H9 (cell line): ENCODE measurements at regions not wholly inside any gene's neighbourhood (a gene's known extent, or its start where the extent isn't known, plus 50 kb on each side); places are given as distances from the start of the nearest gene placed in this dataset.

Experiments
- DNase-seq: peaks from one replicate; pipeline ENCODE4 v3.0.0-alpha.2; 2017
- H2AFZ ChIP-seq: one replicate; pipeline ENCODE4 v1.6.1; 2013; ENCODE audit warnings: mild to moderate bottlenecking, low read length, control low read depth, moderate library complexity
- H2AK5ac ChIP-seq: 2 replicates; pipeline ENCODE4 v1.6.1; 2013; ENCODE audit warnings: low read length, control low read depth, mixed read lengths; ENCODE audit not compliant: insufficient read length
- H2BK120ac ChIP-seq: one replicate; pipeline ENCODE4 v1.6.1; 2013; ENCODE audit warnings: low read depth, mild to moderate bottlenecking, low read length, control low read depth, inconsistent platforms; ENCODE audit not compliant: poor library complexity, severe bottlenecking
- H2BK12ac ChIP-seq: 2 replicates; pipeline ENCODE4 v1.6.1; 2013; ENCODE audit warnings: low read length, control low read depth, mixed read lengths, low read depth; ENCODE audit not compliant: insufficient read length
- H2BK15ac ChIP-seq: 2 replicates; pipeline ENCODE4 v1.6.1; 2013; ENCODE audit warnings: low read depth, low read length, control low read depth
- H2BK20ac ChIP-seq: one replicate; pipeline ENCODE4 v1.6.1; 2013; ENCODE audit warnings: low read depth, mild to moderate bottlenecking, low read length, control low read depth, inconsistent platforms; ENCODE audit not compliant: poor library complexity, severe bottlenecking
- H2BK5ac ChIP-seq: 2 replicates; pipeline ENCODE4 v1.6.1; 2013; ENCODE audit warnings: low read length, control low read depth, mixed read lengths; ENCODE audit not compliant: insufficient read length
- H3K14ac ChIP-seq: 2 replicates; pipeline ENCODE4 v1.6.1; 2013; ENCODE audit warnings: low read length, control low read depth; ENCODE audit not compliant: insufficient read depth
- H3K18ac ChIP-seq: 2 replicates; pipeline ENCODE4 v1.6.1; 2013; ENCODE audit warnings: low read depth, mild to moderate bottlenecking, mixed read lengths, low read length, control low read depth; ENCODE audit not compliant: insufficient read length
- H3K23ac ChIP-seq: 2 replicates; pipeline ENCODE4 v1.6.1; 2013; ENCODE audit warnings: low read length, control low read depth, mixed read lengths, low read depth; ENCODE audit not compliant: insufficient read length
- H3K23me2 ChIP-seq: 2 replicates; pipeline ENCODE4 v1.6.1; 2013; ENCODE audit warnings: low read depth, mild to moderate bottlenecking, mixed read lengths, low read length, control low read depth; ENCODE audit not compliant: insufficient read length, poor library complexity, severe bottlenecking
- H3K27ac ChIP-seq: 2 replicates; pipeline ENCODE4 v1.5.1; 2013; ENCODE audit warnings: low read length, control low read depth, mixed read lengths, low read depth; ENCODE audit not compliant: insufficient read length
- H3K27me3 ChIP-seq: 2 replicates; pipeline ENCODE4 v1.6.1; 2013; ENCODE audit warnings: low read length, control low read depth, inconsistent platforms; ENCODE audit not compliant: insufficient read depth
- H3K4ac ChIP-seq: 2 replicates; pipeline ENCODE4 v1.6.1; 2013; ENCODE audit warnings: low read depth, mild to moderate bottlenecking, control low read depth, inconsistent platforms, low read length, moderate library complexity
- H3K4me1 ChIP-seq: 2 replicates; pipeline ENCODE4 v1.6.1; 2013; ENCODE audit warnings: low read length, control low read depth, inconsistent platforms; ENCODE audit not compliant: insufficient read depth
- H3K4me2 ChIP-seq: 2 replicates; pipeline ENCODE4 v1.6.1; 2013; ENCODE audit warnings: low read length, control low read depth, mixed read lengths; ENCODE audit not compliant: insufficient read length, insufficient read depth
- H3K56ac ChIP-seq: 2 replicates; pipeline ENCODE4 v1.6.1; 2013; ENCODE audit warnings: low read depth, mild to moderate bottlenecking, mixed read lengths, low read length, control low read depth; ENCODE audit not compliant: insufficient read length
- H3K79me1 ChIP-seq: 2 replicates; pipeline ENCODE4 v1.6.1; 2013; ENCODE audit warnings: low read depth, mild to moderate bottlenecking, moderate library complexity, low read length, control low read depth, inconsistent platforms; ENCODE audit not compliant: insufficient read depth, poor library complexity, severe bottlenecking
- H3K79me2 ChIP-seq: 2 replicates; pipeline ENCODE4 v1.6.1; 2013; ENCODE audit warnings: low read length, control low read depth, inconsistent platforms; ENCODE audit not compliant: insufficient read depth
- H3K9ac ChIP-seq: 2 replicates; pipeline ENCODE4 v1.6.1; 2013; ENCODE audit warnings: low read length, control low read depth, mixed read lengths; ENCODE audit not compliant: insufficient read length; ENCODE audit errors: extremely low read depth
- H3K9me3 ChIP-seq: one replicate; pipeline ENCODE4 v1.6.1; 2013; ENCODE audit warnings: low read depth, low read length, inconsistent platforms; ENCODE audit not compliant: control insufficient read depth
- H3T11ph ChIP-seq: one replicate; pipeline ENCODE4 v1.6.1; 2013; ENCODE audit warnings: mild to moderate bottlenecking, low read length, control low read depth, inconsistent platforms
- H4K20me1 ChIP-seq: one replicate; pipeline ENCODE4 v1.6.1; 2013; ENCODE audit not compliant: control insufficient read depth, insufficient read length, insufficient read depth
- H4K5ac ChIP-seq: 2 replicates; pipeline ENCODE4 v1.6.1; 2013; ENCODE audit warnings: low read depth, mild to moderate bottlenecking, mixed read lengths, low read length, control low read depth; ENCODE audit not compliant: insufficient read length
- H4K8ac ChIP-seq: replicated peaks from 2 replicates; pipeline ENCODE4 v1.6.1; 2013; ENCODE audit warnings: low read length, control low read depth, mixed read lengths, low read depth; ENCODE audit not compliant: insufficient read length
- H4K91ac ChIP-seq: 2 replicates; pipeline ENCODE4 v1.6.1; 2013; ENCODE audit warnings: low read depth, mild to moderate bottlenecking, moderate library complexity, mixed read lengths, low read length, control low read depth; ENCODE audit not compliant: insufficient read length
- H3K27ac Mint-ChIP-seq, 3 experiments: 2 replicates in 2 of 3; 3 replicates in 1 of 3; pipeline ENCODE4 v1.8.0; 2020 to 2021; ENCODE audit warnings: mixed read lengths in 3 of 3, mild to moderate bottlenecking in 1 of 3, moderate library complexity in 1 of 3
- H3K27me3 Mint-ChIP-seq: 2 replicates; pipeline ENCODE4 v1.8.0; 2021; ENCODE audit warnings: low read depth, mild to moderate bottlenecking, moderate library complexity, mixed read lengths
- H3K36me3 Mint-ChIP-seq, 3 experiments: 2 replicates in 2 of 3; 3 replicates in 1 of 3; pipeline ENCODE4 v1.8.0; 2020 to 2021; ENCODE audit warnings: low read depth in 3 of 3, mixed read lengths in 3 of 3; ENCODE audit not compliant: insufficient read depth in 1 of 3
- H3K4me1 Mint-ChIP-seq, 2 experiments: 2 replicates each; pipeline ENCODE4 v1.8.0; 2020; ENCODE audit warnings: mixed read lengths in 2 of 2
- H3K4me3 Mint-ChIP-seq, 2 experiments: 2 replicates in 1 of 2; 3 replicates in 1 of 2; pipeline ENCODE4 v1.8.0; 2020 to 2021; ENCODE audit warnings: mild to moderate bottlenecking in 2 of 2, mixed read lengths in 2 of 2, moderate library complexity in 1 of 2
- H3K9me3 Mint-ChIP-seq, 2 experiments: 2 replicates in 1 of 2; 3 replicates in 1 of 2; pipeline ENCODE4 v1.8.0; 2020; ENCODE audit warnings: mild to moderate bottlenecking in 2 of 2, mixed read lengths in 2 of 2, moderate library complexity in 1 of 2
- CTCF ChIP-seq: fragments of 200-600 bp; sonication (generic); conservative IDR thresholded peaks from 3 replicates; pipeline ENCODE4 v1.8.0; 2021; ENCODE audit warnings: antibody characterized with exemption, mild to moderate bottlenecking
- WGBS: extraction: QIAGEN DNeasy Blood & Tissue Kit; methylation state at CpG from one replicate; pipeline ENCODE4 v1.1.7; 2013; ENCODE audit warnings: missing lambda C conversion rate, low lambda C conversion rate, mixed read lengths; ENCODE audit not compliant: insufficient read length; ENCODE audit errors: extremely low coverage; 5-methylcytosine and 5-hydroxymethylcytosine counted together

DNA sequence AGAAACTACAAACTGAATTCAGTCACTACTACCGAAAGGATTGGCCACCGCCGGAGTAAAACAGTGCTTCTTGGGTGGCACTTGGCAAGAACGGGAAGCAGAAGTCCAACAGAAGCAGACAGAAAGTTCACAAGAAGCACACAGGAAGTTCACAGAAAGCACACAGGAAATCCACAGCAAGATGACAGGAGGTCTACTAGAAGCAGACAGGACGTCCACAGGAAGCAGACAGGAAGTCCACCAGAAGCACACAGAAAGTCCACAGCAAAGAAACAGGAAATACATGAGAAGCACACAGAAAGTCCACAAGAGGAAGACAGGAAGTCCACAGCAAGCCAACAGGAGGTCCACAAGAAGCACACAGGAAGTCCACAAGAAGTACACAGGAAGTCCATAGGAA is 399.2 kb upstream of the AUTS2 start:
- Histone ChIP-seq H3K14ac (no peak overlapping the region), H2BK12ac (no peak overlapping the region), H2BK20ac (no peak overlapping the region), H2AFZ (no peak overlapping the region), H3K4ac (no peak overlapping the region), H2BK5ac (no peak overlapping the region), H4K8ac (no peak overlapping the region), H3K79me2 (no peaks in the 10 kb centered on the region), H3K27me3 (no peaks in the 10 kb centered on the region), H2BK15ac (no peak overlapping the region), H3K9ac (no peak overlapping the region), H3K4me2 (no peak overlapping the region), H3K9me3 (no peaks in the 10 kb centered on the region), H3K23me2 (no peaks in the 10 kb centered on the region), H4K5ac (no peak overlapping the region), H4K20me1 (no peaks in the 10 kb centered on the region), H2AK5ac (no peak overlapping the region), H3K79me1 (no peaks in the 10 kb centered on the region), H3K18ac (no peak overlapping the region), H3K4me1 (no peaks in the 10 kb centered on the region), H3K56ac (no peak overlapping the region), H3K27ac (no peak overlapping the region), H3T11ph (no peak overlapping the region), H4K91ac (no peak overlapping the region), H3K23ac (no peak overlapping the region), H2BK120ac (no peak overlapping the region)
- Mint-ChIP-seq H3K4me1 (no peaks in the 10 kb centered on the region; a peak in 1 of 4 replicates), H3K27me3 (peaks cover 12% of the 10 kb centered on the region), H3K4me3 (no peak overlapping the region), H3K9me3 (peaks cover 3 to 6% of the 10 kb centered on the region in 2 experiments; a peak in 4 of 5 replicates), H3K36me3 (no peaks in the 10 kb centered on the region; a peak in 2 of 7 replicates), H3K27ac (no peak overlapping the region)
- TF ChIP-seq CTCF: no peak
- DNase-seq: no peak
- WGBS: no CpG with 5 or more reads among the region's 5 CpGs
